HG02852 (cell line): ENCODE measurements at regions not wholly inside any gene's neighbourhood (a gene's known extent, or its start where the extent isn't known, plus 50 kb on each side); places are given as distances from the start of the nearest gene placed in this dataset.

Experiments used
- ATAC-seq: cut with Tn5 transposase; IDR thresholded peaks from one replicate; pipeline ENCODE4 v1.9.1; 2021; ENCODE audit warnings: mild to moderate bottlenecking, moderate library complexity; ENCODE audit not compliant: unreplicated experiment

GRCh38 chr2:223368481-223368880, 233.7 kb downstream of the SCG2 start:
- no peak for ATAC-seq

GRCh38 chr2:223369889-223370288, 232.3 kb downstream of the SCG2 start:
- ATAC-seq: no peak

GRCh38 chr2:223383315-223383714, 218.8 kb downstream of the SCG2 start:
- no peak for ATAC-seq

DNA sequence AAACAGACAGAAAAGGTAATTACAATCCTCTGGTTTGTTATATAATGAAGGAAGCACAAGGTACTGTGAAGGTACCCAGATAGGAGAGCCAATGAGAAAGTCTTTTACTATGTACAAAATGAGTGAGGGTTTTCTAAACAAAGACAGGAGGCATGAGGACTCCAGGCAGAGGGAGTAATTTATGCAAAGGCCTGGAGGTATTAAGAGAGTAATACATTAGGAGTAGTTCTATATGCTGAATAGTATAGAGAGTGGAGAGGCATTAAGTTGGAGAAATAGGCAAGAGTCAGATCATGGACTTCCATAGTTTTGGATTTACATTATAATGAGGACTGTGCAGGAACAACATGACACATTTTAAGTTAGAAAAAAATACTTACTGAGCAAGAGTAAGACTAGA, 216.0 kb downstream of the SCG2 start:
- ATAC-seq: no peak

- ATAC-seq: no peak
Observed at GRCh38 chr2:223386984-223387383, 215.2 kb downstream of the SCG2 start.

- no peak for ATAC-seq
Observed at GRCh38 chr2:223389624-223390023, 212.5 kb downstream of the SCG2 start.

- ATAC-seq: no peak
Observed at GRCh38 chr2:223396993-223397392, 205.2 kb downstream of the SCG2 start.

DNA sequence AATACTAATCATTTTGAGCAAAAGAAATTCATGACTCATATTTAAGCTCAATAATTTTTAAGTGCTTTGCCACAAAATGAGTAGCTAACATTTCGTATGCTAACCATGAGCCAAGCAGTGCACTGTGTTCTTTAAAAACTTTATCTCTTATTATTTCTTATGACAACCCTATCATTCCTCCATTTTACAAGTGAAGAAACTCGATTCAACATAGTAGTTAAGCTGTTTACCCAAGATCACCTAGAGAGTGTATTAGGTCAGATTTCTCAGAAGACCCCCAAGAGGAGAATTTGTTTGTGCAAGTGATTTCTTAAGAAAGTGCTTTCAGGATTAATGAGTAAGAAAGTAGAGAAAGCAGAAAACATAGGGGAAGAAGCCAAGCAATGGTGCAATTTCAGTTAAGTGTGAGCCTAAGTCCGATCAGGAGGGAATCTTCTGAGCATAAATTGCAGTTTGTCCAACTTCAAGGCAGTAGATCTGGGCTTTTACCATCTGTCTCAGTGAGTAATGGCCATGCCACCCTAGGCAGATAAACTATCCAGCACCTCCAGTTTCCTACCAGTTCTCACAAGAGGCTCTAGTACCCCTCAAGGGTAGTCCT, 202.7 kb downstream of the SCG2 start:
- ATAC-seq: no peak

- ATAC-seq: no peak
Observed at GRCh38 chr2:223404616-223405015, 197.5 kb downstream of the SCG2 start.

DNA sequence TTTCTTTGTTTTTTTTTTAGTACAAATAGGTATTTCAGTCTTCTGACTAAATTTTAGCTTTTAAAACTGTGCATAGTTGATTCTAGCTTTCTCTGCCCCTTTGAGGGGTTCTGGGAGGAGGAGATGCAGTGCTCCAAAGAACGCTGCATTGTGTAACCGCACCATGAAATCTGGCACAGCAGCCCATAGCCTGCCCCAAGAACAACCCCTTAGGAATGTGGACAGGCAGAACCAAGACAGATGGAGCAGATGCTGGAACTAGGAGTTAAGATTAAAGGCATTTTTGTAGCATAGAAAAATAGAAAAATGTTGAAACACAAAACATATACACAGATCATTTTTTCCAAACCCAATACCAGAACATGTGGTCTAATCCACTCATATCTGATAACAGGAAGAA, 187.5 kb downstream of the SCG2 start:
- ATAC-seq: no peak

- ATAC-seq: no peak
Observed at GRCh38 chr2:223415071-223415470, 187.1 kb downstream of the SCG2 start.

DNA sequence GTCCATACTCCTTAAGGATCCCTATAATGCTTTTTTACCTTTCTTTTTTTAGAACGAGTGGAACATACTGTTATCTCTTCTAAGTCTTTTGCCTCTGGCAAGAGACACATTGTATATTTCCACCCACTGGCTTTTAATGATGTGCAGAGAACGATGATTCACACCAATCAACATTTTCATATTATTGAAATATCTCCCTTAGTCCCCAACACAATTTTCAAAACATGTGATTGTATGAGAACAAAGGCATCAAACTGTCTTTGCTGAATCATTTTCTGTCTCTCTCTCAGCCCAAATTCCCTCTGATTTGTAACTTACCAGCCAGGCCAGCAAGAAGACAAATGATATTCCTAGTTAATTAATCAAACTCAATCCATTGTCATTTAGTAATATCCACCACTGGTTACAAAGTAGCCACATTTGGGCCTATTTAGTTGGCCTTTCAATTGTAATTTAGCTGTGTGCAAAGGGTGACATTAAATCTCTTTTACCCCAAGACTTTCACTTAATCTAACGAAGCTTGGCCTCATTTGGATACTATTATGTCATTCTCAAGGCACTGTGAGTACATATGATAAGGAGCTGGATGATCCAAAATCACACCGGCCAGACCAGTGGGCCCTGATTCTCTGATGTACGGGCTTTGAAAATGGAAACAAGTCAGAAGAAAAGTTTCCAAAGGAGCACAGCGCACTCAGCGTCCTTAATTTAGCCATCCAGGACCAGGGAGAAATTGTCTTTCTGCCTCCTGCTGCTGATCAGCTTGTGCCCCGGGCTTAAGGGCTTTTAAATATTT, 185.1 kb downstream of the SCG2 start:
- ATAC-seq: no peak

DNA sequence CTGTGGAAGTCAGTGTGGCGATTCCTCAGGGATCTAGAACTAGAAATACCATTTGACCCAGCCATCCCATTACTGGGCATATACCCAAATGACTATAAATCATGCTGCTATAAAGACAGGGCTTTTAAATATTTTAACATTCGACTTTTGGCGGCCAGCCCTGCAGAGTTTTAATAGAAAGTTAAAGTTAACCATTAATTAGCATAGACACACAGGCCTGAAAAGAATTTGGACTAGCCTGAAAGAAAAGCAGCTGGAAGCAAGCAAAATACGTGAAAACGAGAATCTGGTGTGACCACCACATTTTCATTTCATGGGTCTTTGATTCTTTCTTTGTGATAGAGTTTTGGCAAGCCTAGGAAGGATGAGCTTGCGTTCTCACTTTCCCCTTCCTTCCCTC, 184.0 kb downstream of the SCG2 start:
- ATAC-seq: no peak

DNA sequence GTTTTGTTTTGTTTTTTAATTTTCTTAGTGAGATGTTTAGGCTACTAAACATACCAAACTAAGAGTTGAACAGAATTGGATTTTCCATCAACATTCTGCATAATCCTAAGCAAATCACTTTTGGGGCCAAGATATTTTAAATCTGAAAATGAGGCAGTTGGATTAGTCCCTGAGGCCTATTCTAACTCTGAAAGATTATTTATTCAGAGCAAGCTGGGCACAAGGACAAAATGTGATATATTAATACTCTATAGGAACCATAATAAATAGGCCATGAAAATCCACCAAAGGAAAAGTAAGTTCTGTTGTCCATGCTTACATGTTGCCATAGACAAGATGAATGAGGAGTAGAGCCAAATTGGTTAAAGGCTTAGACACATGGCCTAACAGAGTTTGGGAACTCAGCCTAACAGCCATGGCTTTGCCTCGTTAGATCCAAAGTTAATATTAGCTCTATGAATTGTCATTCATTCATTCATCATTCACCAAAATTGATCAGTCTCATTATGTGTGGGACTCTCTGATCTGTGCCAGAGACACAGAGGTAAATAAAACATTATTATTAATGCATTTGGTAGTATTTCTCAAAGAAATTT, 183.5 kb downstream of the SCG2 start:
- ATAC-seq: no peak

GRCh38 chr2:223420048-223420447, 182.1 kb downstream of the SCG2 start:
- ATAC-seq: no peak

GRCh38 chr2:223431479-223431878, 170.7 kb downstream of the SCG2 start:
- ATAC-seq: no peak

- no peak for ATAC-seq
Observed at GRCh38 chr2:223433461-223433860, 168.7 kb downstream of the SCG2 start.

DNA sequence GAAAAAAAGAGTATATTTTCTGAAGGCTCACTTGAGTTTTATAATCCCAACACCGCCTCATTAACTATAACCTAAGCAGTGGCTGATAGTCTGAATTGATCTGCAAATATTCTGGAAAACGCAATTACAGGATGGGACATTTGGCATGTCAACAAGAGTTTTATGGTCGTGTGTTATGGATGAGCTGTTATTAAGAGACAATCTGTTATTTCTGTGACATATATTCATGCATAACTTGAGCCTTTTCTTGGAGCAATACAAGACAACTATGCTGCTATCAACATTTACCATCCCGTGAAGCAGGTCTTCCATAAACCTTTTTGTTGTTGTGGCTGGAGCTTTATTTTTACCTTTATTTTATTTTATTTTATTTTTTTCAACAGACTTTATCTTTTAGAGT, 164.4 kb downstream of the SCG2 start:
- ATAC-seq: no peak

- ATAC-seq: no peak
Observed at GRCh38 chr2:223439184-223439583, 163.0 kb downstream of the SCG2 start.

- ATAC-seq: no peak
Observed at GRCh38 chr2:223439786-223440185, 162.4 kb downstream of the SCG2 start.

DNA sequence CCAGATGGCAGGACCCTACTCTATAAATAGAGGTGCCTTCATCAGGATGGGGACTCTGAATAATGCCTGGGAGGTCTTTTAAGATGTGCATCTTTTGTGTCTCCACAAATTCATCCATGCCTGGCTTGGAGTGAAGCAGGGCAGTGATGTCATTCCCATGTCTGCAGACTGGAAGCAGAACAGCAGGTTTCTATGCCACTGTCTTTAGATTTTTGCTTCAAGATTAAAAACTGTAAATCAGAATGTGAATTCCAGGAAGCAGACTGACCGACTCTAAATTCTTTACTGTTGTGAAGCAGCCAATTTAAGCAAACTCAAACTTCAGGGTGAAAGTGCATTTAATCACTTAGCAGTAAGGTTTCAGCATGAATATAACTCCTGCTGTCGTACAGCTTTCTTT, 159.3 kb downstream of the SCG2 start:
- no peak for ATAC-seq

- ATAC-seq: no peak
Observed at GRCh38 chr2:223450246-223450645, 151.9 kb downstream of the SCG2 start.
